H1 (cell line): ENCODE measurements at regions not wholly inside any gene's neighbourhood (a gene's known extent, or its start where the extent isn't known, plus 50 kb on each side); places are given as distances from the start of the nearest gene placed in this dataset.

ENCODE experiments used
- CTCF ChIA-PET: fragments of 300-600 bp; sonication (Branson Sonifier 250); formaldehyde crosslinking; loops from one replicate; lab custom pipeline; 2021; ENCODE audit not compliant: partially characterized antibody; lab: Charles Lee
- POLR2A ChIA-PET: fragments of 300-600 bp; sonication (Branson Sonifier 250); formaldehyde crosslinking; loops from one replicate; lab custom pipeline; 2021; ENCODE audit warnings: inconsistent platforms; ENCODE audit not compliant: partially characterized antibody; lab: Charles Lee
- DNase-seq, 2 experiments: peaks; one replicate each; pipeline versions ENCODE4 v3.0.0 to v3.0.0-alpha.2; 2010 to 2022; ENCODE audit warnings: low spot score in 2 of 2, low read depth in 1 of 2, mixed read lengths in 1 of 2
- FAIRE-seq: peaks from 2 replicates; lab custom pipeline; 2011; peaks lifted over from hg19 to GRCh38; lab: Jason Lieb, UNC
- H2AFZ ChIP-seq: 2 replicates; pipeline ENCODE4 v1.8.1; 2012; ENCODE audit warnings: low read length, inconsistent platforms
- H2AK5ac ChIP-seq: 2 replicates; pipeline ENCODE4 v1.6.1; 2013; ENCODE audit warnings: low read depth, low read length
- H2BK120ac ChIP-seq: replicated peaks from 2 replicates; pipeline ENCODE3; 2013; ENCODE audit warnings: low read depth, low read length, inconsistent platforms
- H2BK12ac ChIP-seq: 2 replicates; pipeline ENCODE4 v1.6.1; 2013; ENCODE audit warnings: low read depth, low read length
- H2BK15ac ChIP-seq: 2 replicates; pipeline ENCODE4 v1.6.1; 2013; ENCODE audit warnings: low read length
- H2BK20ac ChIP-seq: 2 replicates; pipeline ENCODE4 v1.6.1; 2013; ENCODE audit warnings: low read length
- H2BK5ac ChIP-seq: 2 replicates; pipeline ENCODE4 v1.6.1; 2013; ENCODE audit warnings: low read depth, low read length
- H3K14ac ChIP-seq: 2 replicates; pipeline ENCODE4 v1.6.1; 2013; ENCODE audit warnings: inconsistent platforms; ENCODE audit not compliant: insufficient read length
- H3K18ac ChIP-seq: 2 replicates; pipeline ENCODE4 v1.6.1; 2013; ENCODE audit warnings: low read length; ENCODE audit errors: extremely low read depth
- H3K23ac ChIP-seq: 2 replicates; pipeline ENCODE4 v1.6.1; 2013; ENCODE audit warnings: inconsistent platforms; ENCODE audit not compliant: insufficient read length
- H3K23me2 ChIP-seq: 2 replicates; pipeline ENCODE4 v1.6.1; 2013; ENCODE audit warnings: low read depth, low read length
- H3K27ac ChIP-seq: 2 replicates; pipeline ENCODE4 v1.6.1; 2011; ENCODE audit warnings: low read depth, low read length, inconsistent platforms
- H3K27me3 ChIP-seq, 4 experiments: replicated peaks in 1 of 4; 1 replicate in 1 of 4; 2 replicates in 3 of 4; pipeline versions ENCODE4 v1.6.1 to v1.8.1; 2011 to 2013; ENCODE audit warnings: low read length in 3 of 4, mild to moderate bottlenecking in 3 of 4, inconsistent platforms in 2 of 4, mixed read lengths in 2 of 4, moderate library complexity in 1 of 4; ENCODE audit not compliant: control insufficient read depth in 3 of 4, insufficient read depth in 3 of 4; ENCODE audit errors: extremely low read depth in 1 of 4
- H3K36me3 ChIP-seq, 4 experiments: 2 replicates each; pipeline versions ENCODE4 v1.6.1 to v1.8.1; 2011 to 2013; ENCODE audit warnings: mild to moderate bottlenecking in 4 of 4, low read length in 3 of 4, moderate library complexity in 2 of 4, control low read depth in 1 of 4, inconsistent platforms in 1 of 4; ENCODE audit not compliant: insufficient read depth in 4 of 4, control insufficient read depth in 2 of 4
- H3K4ac ChIP-seq: replicated peaks from 2 replicates; pipeline ENCODE3; 2013; ENCODE audit warnings: low read length, low read depth, mixed read lengths, inconsistent platforms; ENCODE audit not compliant: insufficient read length
- H3K4me1 ChIP-seq, 4 experiments: replicated peaks in 1 of 4; 1 replicate in 1 of 4; 2 replicates in 3 of 4; pipeline versions ENCODE4 v1.6.1 to v1.8.1; 2011 to 2013; ENCODE audit warnings: low read length in 3 of 4, inconsistent platforms in 2 of 4, mixed read lengths in 1 of 4; ENCODE audit not compliant: insufficient read depth in 4 of 4, control insufficient read depth in 3 of 4
- H3K4me2 ChIP-seq, 2 experiments: 2 replicates each; pipeline versions ENCODE4 v1.6.1 to v1.8.1; 2011 to 2013; ENCODE audit warnings: low read depth in 2 of 2, low read length in 2 of 2, control low read depth in 1 of 2, inconsistent platforms in 1 of 2, mild to moderate bottlenecking in 1 of 2; ENCODE audit not compliant: insufficient read depth in 1 of 2
- H3K4me3 ChIP-seq, 4 experiments: fragments of 200-600, 300-600 bp in 1 of 4; sonication (generic), shearing (Covaris generic), sonication (Bioruptor Twin) in 1 of 4; 2 replicates each; pipeline versions ENCODE4 v1.5.1 to v1.8.1; 2011 to 2016; ENCODE audit warnings: low read length in 4 of 4, low read depth in 3 of 4, control low read depth in 2 of 4, inconsistent platforms in 2 of 4, mild to moderate bottlenecking in 2 of 4, mixed read lengths in 1 of 4, moderate library complexity in 1 of 4; ENCODE audit not compliant: insufficient read depth in 2 of 4; ENCODE audit errors: extremely low read depth in 1 of 4
- H3K56ac ChIP-seq: replicated peaks from 2 replicates; pipeline ENCODE3; 2013; ENCODE audit warnings: low read depth, mild to moderate bottlenecking, mixed read lengths, low read length, inconsistent platforms; ENCODE audit not compliant: insufficient read length
- H3K79me1 ChIP-seq: 2 replicates; pipeline ENCODE4 v1.6.1; 2013; ENCODE audit warnings: low read depth, low read length, control low read depth
- H3K79me2 ChIP-seq, 2 experiments: 2 replicates each; pipeline versions ENCODE4 v1.6.1 to v1.8.1; 2012 to 2013; ENCODE audit warnings: low read length in 2 of 2, mild to moderate bottlenecking in 2 of 2, inconsistent platforms in 1 of 2; ENCODE audit not compliant: insufficient read depth in 2 of 2, control insufficient read depth in 1 of 2
- H3K9ac ChIP-seq, 4 experiments: replicated peaks in 1 of 4; 1 replicate in 1 of 4; 2 replicates in 3 of 4; pipeline versions ENCODE4 v1.6.1 to v1.8.1; 2011 to 2013; ENCODE audit warnings: low read depth in 3 of 4, low read length in 3 of 4, control low read depth in 2 of 4, mild to moderate bottlenecking in 2 of 4, moderate library complexity in 2 of 4, inconsistent platforms in 1 of 4; ENCODE audit errors: extremely low read depth in 1 of 4
- H3K9me3 ChIP-seq, 2 experiments: 2 replicates each; pipeline versions ENCODE4 v1.6.1 to v1.8.1; 2012 to 2013; ENCODE audit warnings: mild to moderate bottlenecking in 2 of 2, moderate library complexity in 2 of 2, control low read depth in 1 of 2, inconsistent platforms in 1 of 2, low read depth in 1 of 2, low read length in 1 of 2, mixed read lengths in 1 of 2; ENCODE audit not compliant: insufficient read depth in 2 of 2
- H4K20me1 ChIP-seq, 2 experiments: replicated peaks in 1 of 2; 2 replicates each; pipeline versions ENCODE3 to v1.8.1; 2011 to 2013; ENCODE audit warnings: inconsistent platforms in 2 of 2, low read length in 2 of 2, mild to moderate bottlenecking in 1 of 2; ENCODE audit not compliant: insufficient read depth in 2 of 2, control insufficient read depth in 1 of 2
- H4K5ac ChIP-seq: 2 replicates; pipeline ENCODE4 v1.6.1; 2013; ENCODE audit warnings: low read length, low read depth, mixed read lengths, inconsistent platforms; ENCODE audit not compliant: insufficient read length
- H4K8ac ChIP-seq: 2 replicates; pipeline ENCODE4 v1.8.0; 2013; ENCODE audit warnings: mild to moderate bottlenecking, moderate library complexity, low read length, inconsistent platforms; ENCODE audit not compliant: insufficient read depth; ENCODE audit errors: extremely low read depth
- H4K91ac ChIP-seq: replicated peaks from 2 replicates; pipeline ENCODE3; 2013; ENCODE audit warnings: low read length, mixed read lengths, inconsistent platforms; ENCODE audit not compliant: insufficient read length
- ATF3 ChIP-seq: IDR thresholded peaks from 2 replicates; pipeline ENCODE4 v1.6.1; 2011; ENCODE audit warnings: low read depth, mild to moderate bottlenecking, low read length; ENCODE audit not compliant: insufficient read depth
- CHD1 ChIP-seq: IDR thresholded peaks from 2 replicates; pipeline ENCODE4 v1.6.1; 2012; ENCODE audit warnings: low read depth, low read length, improper control_type of control experiment
- CREB1 ChIP-seq: IDR thresholded peaks from 2 replicates; pipeline ENCODE4 v1.6.1; 2012; ENCODE audit warnings: inconsistent platforms
- CTCF ChIP-seq, 3 experiments: IDR thresholded peaks; 1 replicate in 2 of 3; 2 replicates in 1 of 3; pipeline versions ENCODE4 v1.5.1 to v1.6.1; 2011; ENCODE audit warnings: low read length in 3 of 3, mild to moderate bottlenecking in 3 of 3, inconsistent platforms in 2 of 3, low read depth in 1 of 3, moderate library complexity in 1 of 3; ENCODE audit not compliant: insufficient read depth in 1 of 3; ENCODE audit errors: control extremely low read depth in 1 of 3
- EGR1 ChIP-seq: IDR thresholded peaks from 2 replicates; pipeline ENCODE4 v1.6.1; 2011; ENCODE audit warnings: low read depth, low read length, borderline replicate concordance
- EP300 ChIP-seq, 2 experiments: IDR thresholded peaks; 1 replicate in 1 of 2; 2 replicates in 1 of 2; pipeline ENCODE4 v1.6.1; 2011 to 2012; ENCODE audit warnings: low read depth in 2 of 2, low read length in 2 of 2, mild to moderate bottlenecking in 2 of 2, borderline replicate concordance in 1 of 2, inconsistent platforms in 1 of 2, moderate library complexity in 1 of 2
- EZH2 ChIP-seq: fragments of 200-600 bp; sonication (generic); IDR thresholded peaks from 2 replicates; pipeline ENCODE4 v1.7.1; 2012; ENCODE audit warnings: low read depth, mild to moderate bottlenecking, moderate library complexity, low read length, inconsistent platforms; ENCODE audit not compliant: severe bottlenecking
- KDM5A ChIP-seq: fragments of 200-600 bp; IDR thresholded peaks from 2 replicates; pipeline ENCODE4 v1.7.1; 2012; ENCODE audit warnings: mild to moderate bottlenecking, low read length, inconsistent platforms, mixed read lengths
- MAFK ChIP-seq: IDR thresholded peaks from 2 replicates; pipeline ENCODE4 v1.6.1; 2012; ENCODE audit warnings: low read depth, mild to moderate bottlenecking, improper control_type of control experiment, low read length
- PHF8 ChIP-seq: fragments of 200-600 bp; sonication (generic); conservative IDR thresholded peaks from 2 replicates; pipeline ENCODE4 v1.7.1; 2012; ENCODE audit warnings: low read depth, mild to moderate bottlenecking, inconsistent platforms, low read length, moderate library complexity
- POLR2AphosphoS5 ChIP-seq: IDR thresholded peaks from 2 replicates; pipeline ENCODE4 v1.6.1; 2011; ENCODE audit warnings: low read depth, low read length
- TAF1 ChIP-seq: IDR thresholded peaks from 2 replicates; pipeline ENCODE4 v1.6.1; 2011; ENCODE audit warnings: mild to moderate bottlenecking, low read depth, low read length
- WGBS, 2 experiments: shearing (Covaris generic) in 1 of 2; methylation state at CpG; one replicate each; pipeline versions ENCODE4 v1.1.6 to v1.1.7; 2013 to 2015; ENCODE audit warnings: low lambda C conversion rate in 2 of 2, mixed read lengths in 2 of 2, inconsistent platforms in 1 of 2, low coverage in 1 of 2, missing lambda C conversion rate in 1 of 2; ENCODE audit not compliant: insufficient replicate concordance in 2 of 2, insufficient coverage in 1 of 2, insufficient read length in 1 of 2; ENCODE audit errors: extremely low coverage in 1 of 2, missing lambda C conversion rate in 1 of 2; 5-methylcytosine and 5-hydroxymethylcytosine counted together

GRCh38 chr10:58996866-58997265, 179.6 kb upstream of the PHYHIPL start:
- no peak overlapping the region for H3K4me3 ChIP-seq
- no peaks in the 10 kb centered on the region for H3K79me2 ChIP-seq
- no peak overlapping the region for H3K9ac ChIP-seq
- H3K4me2 ChIP-seq: no peak overlapping the region
- DNase-seq (no peak), FAIRE-seq (no peak)
- POLR2A ChIA-PET: no interaction called here
- no peak overlapping the region for H4K91ac ChIP-seq
- H3K14ac ChIP-seq: no peak overlapping the region
- CTCF ChIA-PET: interaction anchor here (0.6 kb wide), 1 partner anchor 19 kb away, joined by 6 read pairs; no protein-coding TSS in a partner anchor
- no peak overlapping the region for H3K18ac ChIP-seq
- no peak overlapping the region for H2AFZ ChIP-seq
- no peaks in the 10 kb centered on the region for H3K36me3 ChIP-seq
- no peaks in the 10 kb centered on the region for H3K4me1 ChIP-seq
- H3K56ac ChIP-seq: no peak overlapping the region
- H3K4ac ChIP-seq: no peak overlapping the region
- no peak overlapping the region for H2BK5ac ChIP-seq
- H3K27me3 ChIP-seq: peaks cover 0 to 1% (median 0%) of the 10 kb centered on the region in 4 experiments; a peak in 1 of 7 replicates
- no peaks in the 10 kb centered on the region for H4K20me1 ChIP-seq
- 93% methylated on average over 2 of the region's 2 CpGs; no CpG with 5 or more reads in 1 of the 2 experiments for WGBS, 2 experiments
- no peak overlapping the region for H3K23ac ChIP-seq
- H3K9me3 ChIP-seq: no peaks in the 10 kb centered on the region
- H2BK12ac ChIP-seq: no peak overlapping the region
- H2BK120ac ChIP-seq: no peak overlapping the region
- H2BK20ac ChIP-seq: no peak overlapping the region
- no peak overlapping the region for H2BK15ac ChIP-seq
- no peak overlapping the region for H3K27ac ChIP-seq
- no peak overlapping the region for H4K5ac ChIP-seq
- no peak overlapping the region for H2AK5ac ChIP-seq
- no peak overlapping the region for H4K8ac ChIP-seq
- H3K23me2 ChIP-seq: no peaks in the 10 kb centered on the region
- no peaks in the 10 kb centered on the region for H3K79me1 ChIP-seq
- TF ChIP-seq POLR2AphosphoS5 (no peak), CREB1 (no peak), CTCF (IDR thresholded peaks at IDR 0.05; ENCODE audit: control extremely low read depth in 1 of 3, insufficient read depth in 1 of 3, low read depth in 1 of 3, low read length in 3 of 3) (no peak), MAFK (no peak), CHD1 (no peak), TAF1 (no peak), EZH2 (no peak), EP300 (IDR thresholded peaks at IDR 0.05; ENCODE audit: borderline replicate concordance in 1 of 2, low read depth in 2 of 2, low read length in 2 of 2) (no peak), EGR1 (no peak), ATF3 (no peak), PHF8 (no peak), KDM5A (no peak)
